ENCODE measurements at regions not wholly inside any gene's neighbourhood (a gene's known extent, or its start where the extent isn't known, plus 50 kb on each side); places are given as distances from the start of the nearest gene placed in this dataset.

DNA sequence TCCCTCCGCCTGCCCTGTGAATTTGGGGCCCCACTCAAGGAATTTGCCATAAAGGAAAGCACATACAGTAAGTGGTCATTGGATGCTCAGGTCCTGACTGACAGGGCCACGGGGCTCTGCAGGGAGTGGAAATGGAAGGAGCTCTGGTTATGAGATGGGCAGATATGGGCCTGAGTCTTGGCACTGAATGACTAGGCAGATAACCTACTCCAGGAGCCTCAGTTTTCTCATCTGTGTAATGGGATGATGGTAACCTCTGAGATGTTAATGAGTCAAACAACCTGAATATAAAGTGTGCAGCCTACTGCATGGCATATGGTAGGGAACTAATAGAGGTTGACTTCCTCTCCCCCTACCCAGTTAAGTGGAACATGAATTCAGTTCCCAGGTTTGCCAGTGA, 56.4 kb upstream of the NAA20 start:
- TF ChIP-seq, protein P1, sequence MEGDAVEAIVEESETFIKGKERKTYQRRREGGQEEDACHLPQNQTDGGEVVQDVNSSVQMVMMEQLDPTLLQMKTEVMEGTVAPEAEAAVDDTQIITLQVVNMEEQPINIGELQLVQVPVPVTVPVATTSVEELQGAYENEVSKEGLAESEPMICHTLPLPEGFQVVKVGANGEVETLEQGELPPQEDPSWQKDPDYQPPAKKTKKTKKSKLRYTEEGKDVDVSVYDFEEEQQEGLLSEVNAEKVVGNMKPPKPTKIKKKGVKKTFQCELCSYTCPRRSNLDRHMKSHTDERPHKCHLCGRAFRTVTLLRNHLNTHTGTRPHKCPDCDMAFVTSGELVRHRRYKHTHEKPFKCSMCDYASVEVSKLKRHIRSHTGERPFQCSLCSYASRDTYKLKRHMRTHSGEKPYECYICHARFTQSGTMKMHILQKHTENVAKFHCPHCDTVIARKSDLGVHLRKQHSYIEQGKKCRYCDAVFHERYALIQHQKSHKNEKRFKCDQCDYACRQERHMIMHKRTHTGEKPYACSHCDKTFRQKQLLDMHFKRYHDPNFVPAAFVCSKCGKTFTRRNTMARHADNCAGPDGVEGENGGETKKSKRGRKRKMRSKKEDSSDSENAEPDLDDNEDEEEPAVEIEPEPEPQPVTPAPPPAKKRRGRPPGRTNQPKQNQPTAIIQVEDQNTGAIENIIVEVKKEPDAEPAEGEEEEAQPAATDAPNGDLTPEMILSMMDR (IDR thresholded peaks at IDR 0.05; ENCODE audit: insufficient read depth, low read length): no peak
- TF ChIP-seq GABPA (IDR thresholded peaks at IDR 0.05; ENCODE audit: low read depth) (no peak), POLR2AphosphoS5 (IDR thresholded peaks at IDR 0.05; ENCODE audit: low read depth) (no peak)
